ENCODE measurements at regions not wholly inside any gene's neighbourhood (a gene's known extent, or its start where the extent isn't known, plus 50 kb on each side); places are given as distances from the start of the nearest gene placed in this dataset.
A peak's percentile ranks its signal among the peaks of the same experiment; 100 is the strongest.
"Not testable (repeated sequence)": the region's sequence is repeated elsewhere in the genome, so short reads cannot be mapped to it uniquely, and the experiment has no call there.

- H3K27ac Mint-ChIP-seq; H3K4me3 ChIP-seq (ENCODE audit: low read length); H3K9me3 ChIP-seq (ENCODE audit: low read length); H3K27me3 Mint-ChIP-seq; H3K36me3 Mint-ChIP-seq; H3K27ac ChIP-seq (ENCODE audit: low read depth, low read length); POLR2A ChIA-PET; DNase-seq; H3K4me3 Mint-ChIP-seq; H3K4me1 Mint-ChIP-seq; H3K36me3 ChIP-seq (ENCODE audit: insufficient read depth, low read length); H3K9me3 Mint-ChIP-seq; H3K27me3 ChIP-seq (ENCODE audit: insufficient read depth, low read length, poor library complexity, severe bottlenecking); H3K4me1 ChIP-seq (ENCODE audit: insufficient read depth, low read length); CTCF ChIA-PET: not testable (repeated sequence)
Measured at GRCh38 chr1:245102149-245102548, 52.6 kb upstream of the KIF26B start.

- ChIA-PET CTCF (no interaction called here), POLR2A (no interaction called here)
- DNase-seq = no peak
- no peaks in the 10 kb centered on the region for H3K9me3 ChIP-seq (ENCODE audit: low read length)
- H3K27ac ChIP-seq (ENCODE audit: low read depth, low read length) = no peak overlapping the region
- no peaks in the 10 kb centered on the region for H3K4me1 ChIP-seq (ENCODE audit: insufficient read depth, low read length)
- no peaks in the 10 kb centered on the region for H3K27me3 ChIP-seq (ENCODE audit: insufficient read depth, low read length, poor library complexity, severe bottlenecking)
- Mint-ChIP-seq H3K9me3 (peaks cover 0 to 1% (median 0%) of the 10 kb centered on the region in 5 donors), H3K4me3 (no peak overlapping the region), H3K27ac (no peak overlapping the region), H3K4me1 (no peaks in the 10 kb centered on the region), H3K36me3 (peaks cover 0 to under 1% (median 0%) of the 10 kb centered on the region in 3 donors), H3K27me3 (peaks cover 0 to 1% of the 10 kb centered on the region in 2 donors)
- no peak overlapping the region for H3K4me3 ChIP-seq (ENCODE audit: low read length)
- H3K36me3 ChIP-seq (ENCODE audit: insufficient read depth, low read length) = no peaks in the 10 kb centered on the region
Measured at GRCh38 chr1:245099401-245099800, 55.4 kb upstream of the KIF26B start.

GRCh38 chr1:245098924-245099323 lies 55.9 kb upstream of the KIF26B start:
- H3K27me3 Mint-ChIP-seq = peaks cover 0 to 1% of the 10 kb centered on the region in 2 donors
- CTCF ChIA-PET = no interaction called here
- no peaks in the 10 kb centered on the region for H3K36me3 Mint-ChIP-seq
- no peak overlapping the region for H3K4me3 ChIP-seq (ENCODE audit: low read length)
- no peaks in the 10 kb centered on the region for H3K36me3 ChIP-seq (ENCODE audit: insufficient read depth, low read length)
- H3K27ac ChIP-seq (ENCODE audit: low read depth, low read length) = no peak overlapping the region
- no peaks in the 10 kb centered on the region for H3K4me1 Mint-ChIP-seq
- H3K27ac Mint-ChIP-seq = no peak overlapping the region
- peaks cover 0 to 1% (median 0%) of the 10 kb centered on the region in 5 donors for H3K9me3 Mint-ChIP-seq
- H3K4me1 ChIP-seq (ENCODE audit: insufficient read depth, low read length) = no peaks in the 10 kb centered on the region
- no peak overlapping the region for H3K4me3 Mint-ChIP-seq
- no peak for DNase-seq
- no peaks in the 10 kb centered on the region for H3K9me3 ChIP-seq (ENCODE audit: low read length)
- no peaks in the 10 kb centered on the region for H3K27me3 ChIP-seq (ENCODE audit: insufficient read depth, low read length, poor library complexity, severe bottlenecking)
- POLR2A ChIA-PET = no interaction called here

- Mint-ChIP-seq H3K27me3 (no peaks in the 10 kb centered on the region), H3K27ac (no peak overlapping the region), H3K4me1 (no peaks in the 10 kb centered on the region), H3K9me3 (peaks cover 0 to 2% (median 0%) of the 10 kb centered on the region in 5 donors), H3K4me3 (no peak overlapping the region), H3K36me3 (no peaks in the 10 kb centered on the region)
- no peaks in the 10 kb centered on the region for H3K9me3 ChIP-seq (ENCODE audit: low read length)
- no peaks in the 10 kb centered on the region for H3K4me1 ChIP-seq (ENCODE audit: insufficient read depth, low read length)
- ChIA-PET POLR2A (no interaction called here), CTCF (no interaction called here)
- no peaks in the 10 kb centered on the region for H3K27me3 ChIP-seq (ENCODE audit: insufficient read depth, low read length, poor library complexity, severe bottlenecking)
- no peak overlapping the region for H3K4me3 ChIP-seq (ENCODE audit: low read length)
- no peak overlapping the region for H3K27ac ChIP-seq (ENCODE audit: low read depth, low read length)
- no peak for DNase-seq
- no peaks in the 10 kb centered on the region for H3K36me3 ChIP-seq (ENCODE audit: insufficient read depth, low read length)
Measured at GRCh38 chr1:245096311-245097066, 58.3 kb upstream of the KIF26B start.

- no peaks in the 10 kb centered on the region for H3K4me1 Mint-ChIP-seq
- H3K27ac Mint-ChIP-seq = no peak overlapping the region
- POLR2A ChIA-PET = no interaction called here
Measured at GRCh38 chr1:245095903-245096302, 58.9 kb upstream of the KIF26B start.

GRCh38 chr1:245094954-245095353 lies 59.8 kb upstream of the KIF26B start:
- Histone ChIP-seq H3K36me3 (ENCODE audit: insufficient read depth, low read length) (no peaks in the 10 kb centered on the region), H3K27ac (ENCODE audit: low read depth, low read length) (no peak overlapping the region), H3K27me3 (ENCODE audit: insufficient read depth, low read length, poor library complexity, severe bottlenecking) (no peaks in the 10 kb centered on the region), H3K4me1 (ENCODE audit: insufficient read depth, low read length) (no peaks in the 10 kb centered on the region), H3K9me3 (ENCODE audit: low read length) (no peaks in the 10 kb centered on the region), H3K4me3 (ENCODE audit: low read length) (no peak overlapping the region)
- no peaks in the 10 kb centered on the region for H3K4me1 Mint-ChIP-seq
- H3K4me3 Mint-ChIP-seq = no peak overlapping the region
- H3K36me3 Mint-ChIP-seq = no peaks in the 10 kb centered on the region
- H3K27ac Mint-ChIP-seq = no peak overlapping the region
- no peak for DNase-seq
- CTCF ChIA-PET = no interaction called here
- no peaks in the 10 kb centered on the region for H3K27me3 Mint-ChIP-seq
- POLR2A ChIA-PET = no interaction called here
- peaks cover 0 to 2% (median 0%) of the 10 kb centered on the region in 5 donors for H3K9me3 Mint-ChIP-seq

More at GRCh38 chr1:245095903-245096302, 58.9 kb upstream of the KIF26B start:
- Histone ChIP-seq H3K27ac (ENCODE audit: low read depth, low read length) (no peak overlapping the region), H3K27me3 (ENCODE audit: insufficient read depth, low read length, poor library complexity, severe bottlenecking) (no peaks in the 10 kb centered on the region), H3K4me3 (ENCODE audit: low read length) (no peak overlapping the region), H3K9me3 (ENCODE audit: low read length) (no peaks in the 10 kb centered on the region), H3K4me1 (ENCODE audit: insufficient read depth, low read length) (no peaks in the 10 kb centered on the region), H3K36me3 (ENCODE audit: insufficient read depth, low read length) (no peaks in the 10 kb centered on the region)
- Mint-ChIP-seq H3K27me3 (no peaks in the 10 kb centered on the region), H3K36me3 (no peaks in the 10 kb centered on the region), H3K4me3 (no peak overlapping the region), H3K9me3 (peaks cover 0 to 2% (median 0%) of the 10 kb centered on the region in 5 donors)
- CTCF ChIA-PET = no interaction called here
- no peak for DNase-seq

- POLR2A ChIA-PET = no interaction called here
- H3K4me1 ChIP-seq (ENCODE audit: insufficient read depth, low read length) = no peaks in the 10 kb centered on the region
Measured at GRCh38 chr1:245094092-245094491, 60.7 kb upstream of the KIF26B start.

GRCh38 chr1:245092638-245092976 lies 62.2 kb upstream of the KIF26B start:
- Histone ChIP-seq H3K9me3 (ENCODE audit: low read length) (no peaks in the 10 kb centered on the region), H3K27ac (ENCODE audit: low read depth, low read length) (no peak overlapping the region), H3K27me3 (ENCODE audit: insufficient read depth, low read length, poor library complexity, severe bottlenecking) (no peaks in the 10 kb centered on the region), H3K4me1 (ENCODE audit: insufficient read depth, low read length) (no peaks in the 10 kb centered on the region), H3K36me3 (ENCODE audit: insufficient read depth, low read length) (no peaks in the 10 kb centered on the region), H3K4me3 (ENCODE audit: low read length) (no peak overlapping the region)
- Mint-ChIP-seq H3K4me1 (no peaks in the 10 kb centered on the region), H3K27ac (peak overlapping the region in 1 of 8 donors; percentile 26), H3K27me3 (no peaks in the 10 kb centered on the region), H3K9me3 (peaks cover 0 to 2% (median 0%) of the 10 kb centered on the region in 5 donors), H3K4me3 (no peak overlapping the region), H3K36me3 (no peaks in the 10 kb centered on the region)
- DNase-seq = no peak
- POLR2A ChIA-PET = no interaction called here
- CTCF ChIA-PET = no interaction called here

More at GRCh38 chr1:245094092-245094491, 60.7 kb upstream of the KIF26B start:
- CTCF ChIA-PET = no interaction called here
- Histone ChIP-seq H3K27me3 (ENCODE audit: insufficient read depth, low read length, poor library complexity, severe bottlenecking) (no peaks in the 10 kb centered on the region), H3K4me3 (ENCODE audit: low read length) (no peak overlapping the region), H3K27ac (ENCODE audit: low read depth, low read length) (no peak overlapping the region), H3K36me3 (ENCODE audit: insufficient read depth, low read length) (no peaks in the 10 kb centered on the region), H3K9me3 (ENCODE audit: low read length) (no peaks in the 10 kb centered on the region)
- Mint-ChIP-seq H3K9me3 (peaks cover 0 to 2% (median 0%) of the 10 kb centered on the region in 5 donors), H3K4me1 (no peaks in the 10 kb centered on the region), H3K27ac (no peak overlapping the region), H3K27me3 (no peaks in the 10 kb centered on the region), H3K4me3 (no peak overlapping the region), H3K36me3 (no peaks in the 10 kb centered on the region)
- DNase-seq = no peak
